Right lobe of liver (tissue), 6 donors: ENCODE measurements at regions not wholly inside any gene's neighbourhood (a gene's known extent, or its start where the extent isn't known, plus 50 kb on each side); places are given as distances from the start of the nearest gene placed in this dataset.

Experiments
- ATAC-seq, 4 donors: fragments of 200-7000 bp; cut with Tn5 transposase; one replicate each; pipeline ENCODE4 v1.9.1; 2020; ENCODE audit warnings: mild to moderate bottlenecking in 4 of 4, moderate library complexity in 4 of 4
- DNase-seq, 3 donors: peaks; one replicate each; pipeline ENCODE4 v3.0.0-alpha.2; 2020
- H3K27ac ChIP-seq, 3 donors: fragments of 200-600 bp; one replicate each; pipeline ENCODE4 v1.8.0; 2022
- H3K27me3 ChIP-seq, 2 donors: fragments of 200-600 bp; one replicate each; pipeline ENCODE4 v1.8.0; 2022
- H3K36me3 ChIP-seq, 4 donors: fragments of 200-600 bp; sonication (generic) in 1 of 4; one replicate each; pipeline versions ENCODE4 v1.5.1 to v1.8.0; 2017 to 2022; ENCODE audit warnings: control low read depth in 1 of 4
- H3K4me1 ChIP-seq, 4 donors: fragments of 200-600 bp; sonication (generic) in 1 of 4; one replicate each; pipeline versions ENCODE4 v1.5.1 to v1.8.0; 2017 to 2022; ENCODE audit warnings: control low read depth in 1 of 4
- H3K4me3 ChIP-seq, 3 donors: fragments of 200-600 bp; one replicate each; pipeline ENCODE4 v1.8.0; 2022
- H3K9me3 ChIP-seq, 4 donors: fragments of 200-600 bp; sonication (generic) in 1 of 4; one replicate each; pipeline versions ENCODE4 v1.5.1 to v1.8.0; 2017 to 2022; ENCODE audit warnings: control low read depth in 1 of 4
- POLR2A ChIP-seq: fragments of 450-650 bp; IDR thresholded peaks from one replicate; pipeline ENCODE4 v1.6.1; 2017; ENCODE audit warnings: antibody characterized with exemption, mild to moderate bottlenecking
- WGBS: methylation state at CpG from one replicate; pipeline ENCODE4 v1.1.6; 2018; ENCODE audit warnings: low coverage, low lambda C conversion rate; ENCODE audit not compliant: insufficient coverage; ENCODE audit errors: missing lambda C conversion rate; 5-methylcytosine and 5-hydroxymethylcytosine counted together
- intact Hi-C, 2 donors: fragments of 100-400 bp; cut with DNase I; formaldehyde crosslinking; loops; one replicate each; pipeline versions ENCODE4 v1.11.2 to v1.14.1; 2022
- TF ChIP-seq, protein P1 (sequence below), 4 donors: fragments of 200-600 bp in 3 of 4; fragments of 450-650 bp in 1 of 4; IDR thresholded peaks; one replicate each; pipeline versions ENCODE4 v1.5.1 to v1.8.0; 2016 to 2022; ENCODE audit warnings: antibody characterized with exemption in 4 of 4, mild to moderate bottlenecking in 2 of 4
- donor health status: DM: no; HTN: yes; CAD: no.
- donor health status: DM: no; HTN: no; CAD: no.
- donor health status: DM: no; HTN: no; CAD: no.
- donor health status: DM: no; HTN: yes; CAD: no.
- donor health status: DM: no; HTN: yes; CAD: no.

DNA sequence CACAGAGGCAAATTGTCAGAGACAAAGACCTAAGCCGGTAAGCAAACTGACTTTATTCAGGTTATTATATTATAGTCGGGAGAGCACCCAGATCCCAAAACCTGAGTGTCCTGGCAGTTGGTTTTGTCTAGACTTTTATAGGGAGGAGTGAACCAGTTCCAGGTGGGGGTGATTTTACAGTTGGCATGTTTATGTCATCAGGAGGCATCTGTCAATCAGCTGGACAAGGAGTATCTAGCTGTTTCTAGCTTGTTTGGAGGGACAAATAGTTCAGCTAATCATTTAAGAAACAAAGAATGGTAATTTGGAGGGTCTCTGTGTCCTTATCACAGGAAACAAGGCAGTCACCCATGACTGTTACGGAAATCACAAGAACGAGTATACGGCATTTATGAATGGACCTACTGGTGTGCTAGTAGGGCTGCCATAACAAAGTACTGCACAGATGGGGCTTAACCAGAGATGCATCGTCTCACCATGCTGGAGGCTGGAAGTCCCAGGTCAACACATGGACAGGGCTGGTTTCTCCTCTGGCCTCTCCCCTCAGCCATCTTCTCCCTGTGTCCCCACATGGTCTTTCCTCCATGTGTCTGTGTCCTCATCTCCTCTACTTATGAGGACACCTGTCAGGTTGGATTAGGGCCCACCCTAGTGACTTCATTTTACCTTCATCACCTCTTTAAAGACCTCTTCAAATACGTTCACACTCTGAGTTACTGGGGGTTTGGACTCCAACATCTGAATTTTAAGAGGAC is 122.7 kb downstream of the LY86 start:
- no peak for TF ChIP-seq POLR2A
- TF ChIP-seq, protein P1, sequence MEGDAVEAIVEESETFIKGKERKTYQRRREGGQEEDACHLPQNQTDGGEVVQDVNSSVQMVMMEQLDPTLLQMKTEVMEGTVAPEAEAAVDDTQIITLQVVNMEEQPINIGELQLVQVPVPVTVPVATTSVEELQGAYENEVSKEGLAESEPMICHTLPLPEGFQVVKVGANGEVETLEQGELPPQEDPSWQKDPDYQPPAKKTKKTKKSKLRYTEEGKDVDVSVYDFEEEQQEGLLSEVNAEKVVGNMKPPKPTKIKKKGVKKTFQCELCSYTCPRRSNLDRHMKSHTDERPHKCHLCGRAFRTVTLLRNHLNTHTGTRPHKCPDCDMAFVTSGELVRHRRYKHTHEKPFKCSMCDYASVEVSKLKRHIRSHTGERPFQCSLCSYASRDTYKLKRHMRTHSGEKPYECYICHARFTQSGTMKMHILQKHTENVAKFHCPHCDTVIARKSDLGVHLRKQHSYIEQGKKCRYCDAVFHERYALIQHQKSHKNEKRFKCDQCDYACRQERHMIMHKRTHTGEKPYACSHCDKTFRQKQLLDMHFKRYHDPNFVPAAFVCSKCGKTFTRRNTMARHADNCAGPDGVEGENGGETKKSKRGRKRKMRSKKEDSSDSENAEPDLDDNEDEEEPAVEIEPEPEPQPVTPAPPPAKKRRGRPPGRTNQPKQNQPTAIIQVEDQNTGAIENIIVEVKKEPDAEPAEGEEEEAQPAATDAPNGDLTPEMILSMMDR (IDR thresholded peaks at IDR 0.05) = no peak
- peaks cover 0 to 14% (median 5%) of the 10 kb centered on the region in 4 donors for H3K4me1 ChIP-seq
- no peaks in the 10 kb centered on the region for H3K27me3 ChIP-seq
- peak overlapping the region in 1 of 3 donors; percentile 81 for H3K27ac ChIP-seq
- intact Hi-C loops = no loop called here
- DNase-seq (no peak), ATAC-seq (no peak)
- no peak overlapping the region for H3K4me3 ChIP-seq
- H3K36me3 ChIP-seq = no peaks in the 10 kb centered on the region
- H3K9me3 ChIP-seq = no peaks in the 10 kb centered on the region
- 56% methylated on average over 2 of the region's 7 CpGs for WGBS

DNA sequence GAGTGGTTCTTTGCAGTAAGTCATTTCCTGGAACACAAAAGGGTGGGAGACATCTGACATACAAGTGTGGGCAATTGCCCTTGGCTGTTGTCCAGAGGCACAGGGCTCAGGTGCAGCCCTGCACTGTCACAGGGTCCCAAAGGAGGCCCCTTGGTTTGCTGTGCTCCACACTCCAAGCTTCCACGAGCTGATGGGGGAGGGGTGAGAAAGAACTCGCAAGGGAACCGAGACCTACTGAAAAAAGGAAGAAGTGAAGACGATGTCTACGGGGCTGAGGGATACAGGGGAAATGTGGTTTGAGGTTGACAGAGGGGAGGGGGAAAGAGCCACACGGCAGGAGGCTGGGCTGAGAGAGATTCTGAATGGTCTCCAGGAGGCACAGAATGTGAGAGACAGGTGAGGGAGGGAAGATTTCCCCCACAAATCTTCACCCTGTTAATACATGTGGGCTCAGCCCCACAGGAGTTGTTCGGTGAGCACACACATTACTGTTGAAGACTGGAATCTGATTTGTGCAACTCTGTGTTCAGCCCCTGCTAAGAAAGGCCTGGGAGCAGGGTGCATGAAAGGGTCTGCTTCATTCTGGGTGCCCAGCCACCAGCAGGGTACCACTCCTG is 123.4 kb downstream of the LY86 start:
- Histone ChIP-seq H3K36me3 (no peaks in the 10 kb centered on the region), H3K4me3 (peak overlapping the region in 1 of 3 donors; percentile 5), H3K9me3 (no peaks in the 10 kb centered on the region), H3K27me3 (no peaks in the 10 kb centered on the region), H3K27ac (peak overlapping the region; percentile 59 to 83 (median 81)), H3K4me1 (peaks cover 0 to 14% (median 5%) of the 10 kb centered on the region in 4 donors)
- ATAC-seq = peak; percentile 10 to 25 (median 16)
- 34% methylated on average over 7 of the region's 7 CpGs for WGBS
- TF ChIP-seq, protein P1 (IDR thresholded peaks at IDR 0.05) = no peak
- TF ChIP-seq POLR2A = no peak
- DNase-seq = peak in 1 of 3 donors; percentile 62
- intact Hi-C loops = no loop called here

GRCh38 chr6:6712449-6713403 is 124.2 kb downstream of the LY86 start:
- peak overlapping the region; percentile 59 to 83 (median 81) for H3K27ac ChIP-seq
- H3K36me3 ChIP-seq = no peaks in the 10 kb centered on the region
- WGBS = 24% methylated on average over 11 of the region's 25 CpGs
- no peaks in the 10 kb centered on the region for H3K27me3 ChIP-seq
- no peaks in the 10 kb centered on the region for H3K9me3 ChIP-seq
- intact Hi-C loops = no loop called here
- H3K4me3 ChIP-seq = peak overlapping the region in 1 of 3 donors; percentile 5
- DNase-seq (peak; percentile 68 to 84 (median 78)), ATAC-seq (peak; percentile 85 to 92 (median 88))
- H3K4me1 ChIP-seq = peaks cover 0 to 14% (median 5%) of the 10 kb centered on the region in 4 donors
- TF ChIP-seq, protein P1 (IDR thresholded peaks at IDR 0.05) = peak; percentile 18 to 49 (median 24)
- no peak for TF ChIP-seq POLR2A

DNA sequence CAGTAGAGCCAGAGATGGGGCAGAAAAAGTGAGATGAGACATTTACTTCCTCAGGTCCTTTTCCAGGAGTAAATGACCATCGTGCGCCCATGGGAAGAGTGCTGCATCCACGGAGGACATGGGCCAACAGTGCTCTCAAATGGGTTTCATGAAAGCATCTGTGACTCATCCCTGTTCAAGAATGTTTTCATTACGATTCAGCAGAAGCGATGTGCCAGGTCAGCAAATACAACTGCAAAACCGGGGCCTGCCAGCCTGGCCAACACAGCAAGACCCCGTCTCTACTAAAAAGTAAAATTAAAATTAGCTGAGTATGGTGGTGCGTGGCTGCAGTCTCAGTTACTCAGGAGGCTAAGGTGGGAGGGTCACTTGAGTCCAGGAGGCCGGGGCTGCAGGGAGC is 125.1 kb downstream of the LY86 start:
- ATAC-seq = peak in 1 of 4 donors; percentile 19
- no peak overlapping the region for H3K27ac ChIP-seq

More for the DNA sequence above, 125.1 kb downstream of the LY86 start:
- no peak for DNase-seq
- 60% methylated on average over 8 of the region's 9 CpGs for WGBS
- Histone ChIP-seq H3K36me3 (no peaks in the 10 kb centered on the region), H3K27me3 (no peaks in the 10 kb centered on the region), H3K4me1 (peaks cover 0 to 14% (median 5%) of the 10 kb centered on the region in 4 donors), H3K9me3 (no peaks in the 10 kb centered on the region), H3K4me3 (no peak overlapping the region)
- no peak for TF ChIP-seq POLR2A
- intact Hi-C loops = no loop called here
